HG02610 (cell line): ENCODE measurements at regions not wholly inside any gene's neighbourhood (a gene's known extent, or its start where the extent isn't known, plus 50 kb on each side); places are given as distances from the start of the nearest gene placed in this dataset.

ENCODE experiments used
- ATAC-seq: cut with Tn5 transposase; IDR thresholded peaks from one replicate; pipeline ENCODE4 v1.9.1; 2021; ENCODE audit warnings: mild to moderate bottlenecking, moderate library complexity; ENCODE audit not compliant: unreplicated experiment

- ATAC-seq = no peak
These were observed 156.6 kb upstream of the OPRM1 start for GRCh38 chr6:153882411-153882810.

DNA sequence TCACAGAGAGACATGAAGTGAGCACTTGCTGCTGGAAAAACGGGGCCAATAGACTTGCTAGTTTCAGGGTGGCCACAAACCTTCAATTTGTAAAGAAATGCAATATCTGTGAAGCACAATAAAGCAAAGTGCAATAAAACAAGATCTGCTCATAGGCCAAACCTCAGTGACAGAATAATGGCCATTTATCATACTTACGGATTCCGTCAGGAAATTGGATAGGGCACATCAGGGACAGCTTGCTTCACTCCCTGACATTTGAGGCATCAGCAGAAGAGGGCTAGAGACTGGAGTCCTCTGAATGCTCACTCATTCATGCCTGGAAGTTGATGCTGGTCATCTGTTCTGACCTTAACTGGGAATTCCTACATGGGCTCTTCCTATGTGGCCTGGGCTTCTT, 165.5 kb upstream of the OPRM1 start:
- ATAC-seq = no peak

GRCh38 chr6:153872946-153873345, 166.1 kb upstream of the OPRM1 start:
- peak; percentile 68 for ATAC-seq

DNA sequence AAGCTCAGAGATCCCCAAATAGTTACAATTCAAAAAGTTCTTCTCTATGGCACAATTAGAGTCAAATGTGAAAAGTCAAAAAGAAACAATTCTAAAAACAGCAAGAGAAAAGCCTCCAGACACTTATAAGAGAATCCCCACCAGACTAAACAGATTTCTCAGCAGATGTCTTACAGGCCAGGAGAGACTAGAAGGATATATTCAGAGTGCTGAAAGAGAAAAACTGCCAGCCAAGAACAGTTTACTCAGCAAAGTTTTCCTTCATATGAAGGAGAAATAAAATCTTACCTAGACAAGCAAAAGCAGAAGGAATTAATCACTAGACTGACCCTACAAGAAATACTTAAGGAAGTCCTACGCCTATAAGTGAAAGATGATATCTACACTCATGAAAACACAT, 176.1 kb upstream of the OPRM1 start:
- no peak for ATAC-seq

GRCh38 chr6:153862139-153862538, 176.9 kb upstream of the OPRM1 start:
- ATAC-seq = no peak

DNA sequence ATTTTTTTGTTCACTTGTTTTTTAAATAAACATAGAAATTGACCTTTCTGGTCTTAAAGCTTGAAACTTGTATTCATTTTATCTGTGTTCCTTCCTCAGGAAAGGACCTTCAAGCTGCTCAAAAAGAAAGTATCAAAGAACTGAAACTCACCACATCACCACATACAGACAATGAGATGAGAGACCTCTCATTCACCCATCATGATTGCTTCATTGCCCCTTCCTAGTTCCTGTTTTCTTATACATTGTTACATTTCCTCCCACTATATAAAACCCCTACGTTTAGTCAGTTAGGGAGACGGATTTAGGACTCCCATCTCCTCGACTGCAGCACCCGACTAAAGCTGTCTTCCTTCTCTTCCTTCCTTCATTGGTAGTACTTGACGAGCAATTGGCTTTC, 180.5 kb upstream of the OPRM1 start:
- ATAC-seq = no peak

DNA sequence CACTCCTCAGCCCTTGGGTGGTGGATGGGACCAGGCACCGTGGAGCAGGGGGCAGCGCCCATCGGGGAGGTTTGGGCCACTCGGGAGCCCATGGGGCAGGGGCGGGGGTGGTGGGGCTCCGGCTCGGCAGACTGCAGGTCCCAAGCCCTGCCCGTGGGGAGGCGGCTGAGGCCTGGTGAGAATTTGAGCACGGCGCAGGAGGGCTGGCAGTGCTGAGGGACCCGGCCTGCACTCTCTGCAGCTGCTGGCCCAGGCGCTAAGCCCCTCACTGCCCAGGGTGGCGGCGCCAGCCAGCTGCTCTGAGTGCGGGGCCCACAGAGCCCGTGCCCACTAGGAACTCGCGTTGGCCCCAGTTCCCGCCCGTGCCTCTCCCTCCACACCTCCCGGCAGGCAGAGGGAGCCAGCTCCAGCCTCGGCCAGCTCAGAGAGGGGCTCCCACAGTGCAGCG, 182.1 kb upstream of the OPRM1 start:
- no peak for ATAC-seq

DNA sequence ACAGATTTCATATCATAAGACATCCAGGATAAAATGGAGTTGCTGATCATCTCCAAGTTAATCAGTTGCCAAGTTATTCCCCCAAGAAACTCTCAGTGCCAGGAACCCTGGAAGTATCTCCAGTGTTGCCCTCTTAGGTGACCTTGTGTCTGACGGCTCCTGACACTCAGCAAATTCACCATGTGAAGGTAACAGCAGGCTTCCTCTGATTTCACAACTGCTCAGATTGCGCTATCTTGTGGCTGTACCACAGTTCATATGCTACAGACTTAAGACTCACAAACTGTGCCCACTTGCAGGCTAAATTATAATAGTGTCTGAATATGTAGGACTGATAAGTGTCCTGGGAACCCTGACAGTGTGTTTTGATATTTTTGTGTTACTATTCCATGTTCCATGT, 186.6 kb upstream of the OPRM1 start:
- no peak for ATAC-seq

GRCh38 chr6:153852034-153852433, 187.0 kb upstream of the OPRM1 start:
- ATAC-seq = no peak

DNA sequence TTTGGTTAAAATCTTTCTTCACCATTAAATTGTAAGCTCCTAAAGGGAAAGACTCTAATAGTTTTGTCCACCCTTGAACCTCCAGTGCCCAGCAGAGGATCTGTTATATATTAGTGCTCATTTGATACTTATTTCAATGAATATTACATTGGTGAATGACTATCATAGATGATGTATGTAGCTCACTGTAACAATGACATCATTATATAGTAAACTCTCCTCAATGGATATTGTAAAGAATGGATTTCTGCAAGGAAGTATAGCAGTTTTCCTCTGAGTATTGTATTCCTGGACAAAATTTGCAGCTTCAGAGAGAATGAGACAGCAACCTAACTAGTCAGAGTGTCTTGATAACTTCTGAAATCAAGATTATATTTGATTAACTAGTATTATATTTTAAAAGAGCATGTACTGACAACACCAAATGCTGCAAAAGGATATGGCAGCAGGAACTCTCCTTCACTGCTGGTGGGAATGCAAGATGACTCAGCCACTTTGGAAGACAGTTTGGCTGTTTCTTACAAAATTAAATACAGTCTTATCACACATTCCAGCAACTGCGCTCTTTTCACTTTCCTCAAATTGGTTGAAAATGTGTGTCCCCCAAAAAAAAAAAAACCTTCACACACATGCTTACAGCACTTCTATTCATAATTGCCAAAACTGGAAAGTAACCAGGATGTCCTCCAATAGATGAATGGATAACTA, 189.8 kb upstream of the OPRM1 start:
- ATAC-seq = no peak

DNA sequence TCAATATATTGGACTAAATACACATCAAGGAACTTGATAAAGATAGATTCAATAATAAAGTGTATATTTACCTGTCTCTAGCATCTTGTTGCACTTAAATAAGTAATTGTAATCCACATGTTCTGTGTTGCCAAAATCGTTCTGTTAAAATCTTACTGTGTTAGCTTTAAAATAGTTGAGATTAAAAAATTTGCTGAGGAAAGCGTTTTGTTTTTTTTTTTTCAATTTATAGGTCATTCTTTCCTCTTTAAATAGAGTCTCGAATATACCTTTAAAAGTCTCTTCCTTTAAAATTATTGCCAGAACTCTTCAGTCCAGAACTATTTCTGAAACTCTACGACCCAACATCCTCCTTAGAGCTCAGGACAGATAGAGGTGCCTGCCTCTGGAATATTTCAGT, 195.6 kb upstream of the OPRM1 start:
- ATAC-seq = no peak

DNA sequence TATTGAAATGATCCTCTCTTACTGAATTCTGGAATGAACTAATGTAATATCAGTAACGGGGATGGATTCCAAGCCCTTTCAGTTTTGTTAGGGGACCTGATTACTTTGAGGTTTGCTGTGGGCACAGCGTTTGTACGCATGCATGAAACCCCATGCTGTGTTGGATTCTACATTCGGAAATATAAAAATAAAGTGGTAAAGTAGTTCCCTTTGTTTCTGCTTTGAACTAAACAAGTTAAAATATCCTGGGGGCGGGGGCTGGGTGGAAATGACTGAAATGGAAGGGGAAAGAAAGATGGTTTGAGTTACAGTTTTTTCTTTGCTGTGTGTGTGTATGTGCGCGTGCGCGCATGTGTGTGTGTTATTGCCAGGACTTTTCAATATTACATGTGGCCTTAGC, 196.5 kb upstream of the OPRM1 start:
- ATAC-seq = no peak

- no peak for ATAC-seq
These were observed 198.8 kb upstream of the OPRM1 start for GRCh38 chr6:153840039-153840850.

- ATAC-seq = no peak
These were observed 206.5 kb upstream of the OPRM1 start for GRCh38 chr6:153832543-153832942.

GRCh38 chr6:153831350-153832078, 207.5 kb upstream of the OPRM1 start:
- no peak for ATAC-seq

GRCh38 chr6:153817173-153817572, 221.9 kb upstream of the OPRM1 start:
- ATAC-seq = no peak

DNA sequence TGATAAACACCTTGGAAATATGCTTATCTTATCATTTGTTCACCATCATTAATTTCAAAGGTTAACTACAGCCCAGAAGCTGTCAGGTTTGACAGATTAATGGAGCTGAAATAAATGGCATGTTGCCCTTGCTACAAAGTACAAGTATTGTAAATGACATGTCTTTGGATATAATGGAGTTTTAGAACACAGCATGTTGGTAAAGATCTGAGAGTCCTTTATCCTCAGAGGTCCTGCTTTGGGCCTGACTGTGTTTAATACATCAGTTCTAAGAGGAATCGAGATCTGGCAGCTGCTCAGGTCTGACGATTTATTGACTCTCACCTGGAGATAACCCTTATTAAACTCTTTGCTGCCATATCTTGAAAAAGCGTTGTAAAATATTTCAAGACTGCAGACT, 222.7 kb upstream of the OPRM1 start:
- ATAC-seq = no peak

GRCh38 chr6:153814136-153814535, 224.9 kb upstream of the OPRM1 start:
- no peak for ATAC-seq

GRCh38 chr6:153804755-153805330, 234.2 kb upstream of the OPRM1 start:
- no peak for ATAC-seq

DNA sequence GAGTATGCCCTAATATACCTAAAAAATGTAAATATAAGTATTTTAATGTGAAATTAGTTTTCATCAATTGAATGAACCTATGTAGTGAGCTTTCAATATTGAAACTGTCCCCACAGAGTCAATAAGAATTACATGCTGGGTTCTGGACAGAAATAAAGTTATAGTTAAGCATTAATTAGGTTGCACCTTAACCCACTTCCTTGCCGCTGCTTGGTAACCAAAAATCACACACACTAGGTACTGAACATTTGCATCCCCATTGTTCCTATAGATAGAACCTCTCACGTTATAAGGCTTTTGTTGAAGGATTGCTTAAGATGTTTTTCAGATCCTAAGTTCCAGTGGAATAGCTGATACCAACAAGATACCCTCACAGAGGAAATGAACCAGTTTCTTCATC, 237.1 kb upstream of the OPRM1 start:
- ATAC-seq = no peak

GRCh38 chr6:153800580-153801188, 238.4 kb upstream of the OPRM1 start:
- no peak for ATAC-seq
